GM12892 (cell line): ENCODE measurements at regions not wholly inside any gene's neighbourhood (a gene's known extent, or its start where the extent isn't known, plus 50 kb on each side); places are given as distances from the start of the nearest gene placed in this dataset.

Experiments used
- POLR2A ChIP-seq: IDR thresholded peaks from 2 replicates; pipeline ENCODE4 v1.6.1; 2011; ENCODE audit warnings: low read depth, low read length, control low read depth
- POLR2AphosphoS5 ChIP-seq: IDR thresholded peaks from 2 replicates; pipeline ENCODE4 v1.6.1; 2011; ENCODE audit warnings: low read depth, low read length, control low read depth

GRCh38 chr1:63134501-63135173 lies 187.7 kb upstream of the FOXD3 start:
- no peak for TF ChIP-seq POLR2A
- no peak for TF ChIP-seq POLR2AphosphoS5
